Heart left ventricle (tissue), 13 donors: ENCODE measurements at regions not wholly inside any gene's neighbourhood (a gene's known extent, or its start where the extent isn't known, plus 50 kb on each side); places are given as distances from the start of the nearest gene placed in this dataset.
"Not testable (repeated sequence)": the region's sequence is repeated elsewhere in the genome, so short reads cannot be mapped to it uniquely, and the experiment has no call there.

Experiments
- POLR2A ChIP-seq, 2 donors: fragments of 450-650 bp; IDR thresholded peaks; one replicate each; pipeline ENCODE4 v1.6.1; 2017; ENCODE audit warnings: antibody characterized with exemption in 2 of 2, mild to moderate bottlenecking in 2 of 2, moderate library complexity in 2 of 2
- TF ChIP-seq, protein P1 (sequence below), 12 donors: fragments of 200-600 bp; sonication (generic) in 4 of 12; IDR thresholded peaks; one replicate each; pipeline versions ENCODE4 v1.5.0 to v1.8.0; 2018 to 2022; ENCODE audit warnings: antibody characterized with exemption in 12 of 12, mild to moderate bottlenecking in 5 of 12
- donor health status: ischemic (EF 13 %, LVEDD 7.1; RV severe dilation, severe dysfunction).
- donor health status: DM: no; HTN: yes; CAD: no.
- donor health status: DM: no; HTN: no; CAD: no.
- donor health status: ischemic (EF 25% LVEDD 6.9; RV normal size, moderate dysfunction).
- donor health status: ischemic (EF 25% LVEDD 5.7; RV mildly dilated, moderate dysfunction).
- donor health status: ischemic (EF 35%, LVEDD 5.7; RV mildly dilated, moderate dysfunction).
- donor health status: nonischemic (EF 11% LVEDD 7.7; RV severe dilation, severe dysfunction).
- donor health status: DM: yes; HTN: yes; CAD: no.
- donor health status: PGD.
- donor health status: ischemic (EF 29% LVEDD 5.4; RV normal size, mild dysfunction).
- donor health status: nonischemic (EF 23%, LVEDD 6.1; RV moderate dilation, normal function).

DNA sequence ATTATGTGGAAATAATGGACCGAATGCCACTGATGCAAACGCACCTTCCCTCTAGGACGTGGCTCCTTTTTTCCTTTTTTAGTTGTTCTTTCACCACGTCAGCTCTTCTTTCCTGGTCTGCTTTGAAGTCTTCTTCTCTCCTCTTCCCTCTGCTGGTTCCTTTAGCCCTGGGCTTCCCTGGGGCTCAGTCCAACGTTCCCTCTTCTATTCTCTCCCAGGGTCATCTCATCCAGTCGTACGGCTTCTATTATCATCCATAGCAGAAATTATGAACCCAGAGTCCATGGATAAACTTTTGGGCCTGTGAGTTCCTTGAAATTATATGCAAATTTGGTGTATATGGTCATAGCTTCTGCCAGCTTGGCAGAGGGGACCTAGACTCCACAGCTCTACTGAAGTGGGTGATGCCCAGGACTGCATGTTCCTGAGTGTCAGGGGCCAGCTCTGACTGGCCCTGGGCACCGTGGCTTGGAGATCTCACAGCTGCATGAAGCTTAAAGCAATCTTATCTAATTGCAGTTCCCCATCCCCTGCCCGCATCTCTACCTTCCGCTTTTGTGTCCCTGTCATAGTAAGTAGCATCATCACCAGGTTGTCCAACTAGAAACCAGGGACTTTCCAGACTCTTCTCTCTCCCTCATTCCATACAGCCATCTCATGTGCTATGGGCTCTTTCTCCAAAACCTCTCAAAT is 746.3 kb upstream of the TPTE start:
- TF ChIP-seq, protein P1, sequence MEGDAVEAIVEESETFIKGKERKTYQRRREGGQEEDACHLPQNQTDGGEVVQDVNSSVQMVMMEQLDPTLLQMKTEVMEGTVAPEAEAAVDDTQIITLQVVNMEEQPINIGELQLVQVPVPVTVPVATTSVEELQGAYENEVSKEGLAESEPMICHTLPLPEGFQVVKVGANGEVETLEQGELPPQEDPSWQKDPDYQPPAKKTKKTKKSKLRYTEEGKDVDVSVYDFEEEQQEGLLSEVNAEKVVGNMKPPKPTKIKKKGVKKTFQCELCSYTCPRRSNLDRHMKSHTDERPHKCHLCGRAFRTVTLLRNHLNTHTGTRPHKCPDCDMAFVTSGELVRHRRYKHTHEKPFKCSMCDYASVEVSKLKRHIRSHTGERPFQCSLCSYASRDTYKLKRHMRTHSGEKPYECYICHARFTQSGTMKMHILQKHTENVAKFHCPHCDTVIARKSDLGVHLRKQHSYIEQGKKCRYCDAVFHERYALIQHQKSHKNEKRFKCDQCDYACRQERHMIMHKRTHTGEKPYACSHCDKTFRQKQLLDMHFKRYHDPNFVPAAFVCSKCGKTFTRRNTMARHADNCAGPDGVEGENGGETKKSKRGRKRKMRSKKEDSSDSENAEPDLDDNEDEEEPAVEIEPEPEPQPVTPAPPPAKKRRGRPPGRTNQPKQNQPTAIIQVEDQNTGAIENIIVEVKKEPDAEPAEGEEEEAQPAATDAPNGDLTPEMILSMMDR (IDR thresholded peaks at IDR 0.05), result not testable (repeated sequence)
- TF ChIP-seq POLR2A (IDR thresholded peaks at IDR 0.05), result not testable (repeated sequence)
